KMS-11 (cell line): ENCODE measurements at regions not wholly inside any gene's neighbourhood (a gene's known extent, or its start where the extent isn't known, plus 50 kb on each side); places are given as distances from the start of the nearest gene placed in this dataset.

Experiments
- H2AFZ ChIP-seq: fragments of 200-600 bp; sonication (generic); 2 replicates; pipeline ENCODE4 v1.6.1; 2016; ENCODE audit warnings: antibody characterized with exemption, mixed run types, low read depth
- H3K27ac ChIP-seq: fragments of 200-600 bp; sonication (generic); 2 replicates; pipeline ENCODE4 v1.6.1; 2016; ENCODE audit warnings: mild to moderate bottlenecking, mixed run types
- H3K27me3 ChIP-seq: fragments of 200-600 bp; sonication (generic); 2 replicates; pipeline ENCODE4 v1.6.1; 2017; ENCODE audit warnings: mild to moderate bottlenecking, low read depth, mixed run types, moderate library complexity; ENCODE audit not compliant: insufficient read depth
- H3K36me3 ChIP-seq: fragments of 200-600 bp; sonication (generic); 2 replicates; pipeline ENCODE4 v1.6.1; 2017; ENCODE audit warnings: mild to moderate bottlenecking, mixed run types; ENCODE audit not compliant: insufficient read depth
- H3K4me1 ChIP-seq: fragments of 200-600 bp; sonication (generic); 2 replicates; pipeline ENCODE4 v1.6.1; 2016; ENCODE audit warnings: mild to moderate bottlenecking, low read depth, mixed run types; ENCODE audit not compliant: poor library complexity, severe bottlenecking
- H3K4me2 ChIP-seq: fragments of 200-600 bp; sonication (generic); 2 replicates; pipeline ENCODE4 v1.7.0; 2016; ENCODE audit warnings: mild to moderate bottlenecking, mixed run types
- H3K4me3 ChIP-seq: fragments of 200-600 bp; sonication (generic); IDR thresholded peaks from 2 replicates; pipeline ENCODE4 v1.6.1; 2017; ENCODE audit warnings: low read depth, low read length, mixed read lengths; ENCODE audit not compliant: insufficient read depth
- H3K79me2 ChIP-seq: fragments of 200-600 bp; sonication (generic); 2 replicates; pipeline ENCODE4 v1.6.1; 2016; ENCODE audit warnings: low read depth, mixed run types; ENCODE audit not compliant: insufficient read depth
- H3K9ac ChIP-seq: fragments of 200-600 bp; sonication (generic); 2 replicates; pipeline ENCODE4 v1.6.1; 2016; ENCODE audit warnings: mild to moderate bottlenecking, mixed run types
- H4K20me1 ChIP-seq: fragments of 200-600 bp; sonication (generic); 2 replicates; pipeline ENCODE4 v1.6.1; 2016; ENCODE audit warnings: mild to moderate bottlenecking, mixed run types; ENCODE audit not compliant: insufficient read depth
- TF ChIP-seq, protein P1 (sequence below): fragments of 200-600 bp; sonication (generic); conservative IDR thresholded peaks from 2 replicates; pipeline ENCODE4 v1.6.1; 2017; ENCODE audit warnings: low read depth, mild to moderate bottlenecking, antibody characterized with exemption, low read length, moderate library complexity, mixed read lengths

DNA sequence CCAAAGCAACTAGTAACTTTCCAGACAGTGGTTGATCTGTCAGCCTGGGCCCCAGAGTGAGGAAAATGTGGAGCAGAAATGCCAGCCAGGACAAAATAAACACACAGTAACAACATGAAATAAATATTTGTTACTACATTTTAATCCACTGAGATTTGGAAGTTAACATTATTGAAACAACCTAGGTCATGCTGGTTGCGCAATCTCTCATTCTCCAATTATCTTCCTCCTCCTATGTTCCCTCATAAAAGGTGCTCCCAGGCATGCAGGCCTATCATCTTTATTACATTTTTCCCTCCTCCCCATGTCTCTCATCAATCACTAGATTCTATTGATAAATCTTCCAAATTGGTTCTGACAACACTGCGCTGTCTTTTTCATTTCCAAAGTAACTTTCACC, 363.1 kb downstream of the HINT1 start:
- Histone ChIP-seq H3K27me3 (no peaks in the 10 kb centered on the region), H3K36me3 (no peaks in the 10 kb centered on the region), H3K27ac (no peak overlapping the region), H3K4me3 (no peak overlapping the region), H3K79me2 (no peaks in the 10 kb centered on the region), H2AFZ (no peak overlapping the region), H4K20me1 (no peaks in the 10 kb centered on the region), H3K4me2 (no peak overlapping the region), H3K9ac (no peak overlapping the region), H3K4me1 (no peaks in the 10 kb centered on the region)
- TF ChIP-seq, protein P1, sequence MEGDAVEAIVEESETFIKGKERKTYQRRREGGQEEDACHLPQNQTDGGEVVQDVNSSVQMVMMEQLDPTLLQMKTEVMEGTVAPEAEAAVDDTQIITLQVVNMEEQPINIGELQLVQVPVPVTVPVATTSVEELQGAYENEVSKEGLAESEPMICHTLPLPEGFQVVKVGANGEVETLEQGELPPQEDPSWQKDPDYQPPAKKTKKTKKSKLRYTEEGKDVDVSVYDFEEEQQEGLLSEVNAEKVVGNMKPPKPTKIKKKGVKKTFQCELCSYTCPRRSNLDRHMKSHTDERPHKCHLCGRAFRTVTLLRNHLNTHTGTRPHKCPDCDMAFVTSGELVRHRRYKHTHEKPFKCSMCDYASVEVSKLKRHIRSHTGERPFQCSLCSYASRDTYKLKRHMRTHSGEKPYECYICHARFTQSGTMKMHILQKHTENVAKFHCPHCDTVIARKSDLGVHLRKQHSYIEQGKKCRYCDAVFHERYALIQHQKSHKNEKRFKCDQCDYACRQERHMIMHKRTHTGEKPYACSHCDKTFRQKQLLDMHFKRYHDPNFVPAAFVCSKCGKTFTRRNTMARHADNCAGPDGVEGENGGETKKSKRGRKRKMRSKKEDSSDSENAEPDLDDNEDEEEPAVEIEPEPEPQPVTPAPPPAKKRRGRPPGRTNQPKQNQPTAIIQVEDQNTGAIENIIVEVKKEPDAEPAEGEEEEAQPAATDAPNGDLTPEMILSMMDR, result no peak

DNA sequence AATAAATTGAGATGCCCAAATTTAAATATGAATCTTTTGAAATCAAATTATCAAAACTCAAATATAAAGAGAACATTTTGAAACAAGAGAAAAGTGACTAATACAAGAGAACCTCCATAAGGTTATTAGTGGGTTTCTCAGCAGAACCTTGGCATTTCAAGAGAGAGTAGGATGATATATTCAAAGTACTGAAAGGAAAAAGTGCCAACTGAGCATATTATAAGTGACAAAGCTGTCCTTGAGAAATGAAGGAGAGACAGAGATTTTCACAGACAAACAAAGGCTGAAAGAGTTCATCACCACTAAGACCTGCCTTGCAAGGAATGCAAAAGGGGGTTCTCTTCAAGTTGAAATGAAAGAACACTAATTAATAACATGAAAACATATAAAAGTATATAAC, 366.0 kb downstream of the HINT1 start:
- Histone ChIP-seq H2AFZ (no peak overlapping the region), H3K4me1 (no peaks in the 10 kb centered on the region), H3K27me3 (no peaks in the 10 kb centered on the region), H3K27ac (no peak overlapping the region), H3K79me2 (no peaks in the 10 kb centered on the region), H4K20me1 (no peaks in the 10 kb centered on the region), H3K9ac (no peak overlapping the region), H3K36me3 (no peaks in the 10 kb centered on the region), H3K4me3 (no peak overlapping the region), H3K4me2 (no peak overlapping the region)
- TF ChIP-seq, protein P1, result no peak

DNA sequence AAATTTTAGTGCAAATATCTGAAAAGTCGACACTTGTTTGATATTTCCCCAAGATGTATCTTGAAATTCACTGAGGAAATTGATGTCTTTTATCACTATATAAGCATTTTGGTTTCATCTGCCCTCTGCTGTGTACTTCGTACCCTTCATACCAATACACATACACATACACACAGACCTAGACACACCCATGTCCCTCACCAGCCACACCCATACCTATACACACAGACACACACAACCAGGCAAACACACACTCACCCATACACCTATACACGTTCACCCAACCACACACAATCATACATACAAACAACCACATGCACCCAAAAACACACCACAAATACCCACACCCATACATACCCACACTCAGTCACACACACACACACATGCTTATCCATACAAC, 367.8 kb downstream of the HINT1 start:
- no peak overlapping the region for H3K4me2 ChIP-seq
- H3K9ac ChIP-seq, result no peak overlapping the region
- no peak overlapping the region for H2AFZ ChIP-seq
- no peaks in the 10 kb centered on the region for H3K27me3 ChIP-seq
- no peaks in the 10 kb centered on the region for H3K4me1 ChIP-seq
- TF ChIP-seq, protein P1, result no peak
- H3K27ac ChIP-seq, result no peak overlapping the region
- no peaks in the 10 kb centered on the region for H4K20me1 ChIP-seq
- no peaks in the 10 kb centered on the region for H3K79me2 ChIP-seq
- H3K4me3 ChIP-seq, result no peak overlapping the region
- no peaks in the 10 kb centered on the region for H3K36me3 ChIP-seq

DNA sequence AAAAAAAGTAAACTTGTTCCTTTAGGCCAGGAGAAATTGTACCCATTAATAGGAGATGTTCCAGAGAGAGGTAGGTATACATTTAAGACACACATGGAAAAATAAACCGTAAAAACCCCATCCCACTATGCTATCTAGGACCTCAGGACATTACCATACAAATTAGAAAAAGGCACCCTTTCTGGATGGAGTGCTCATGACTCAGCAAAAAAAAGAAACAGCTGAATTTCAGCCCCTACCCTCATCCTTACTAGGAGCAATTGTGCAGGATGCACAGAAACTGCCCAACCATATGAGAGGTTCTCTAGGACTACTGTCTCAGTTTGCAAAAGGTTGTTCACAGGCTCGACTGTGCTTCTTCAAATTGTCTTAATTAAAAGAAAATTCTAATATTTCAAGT, 368.2 kb downstream of the HINT1 start:
- Histone ChIP-seq H3K36me3 (no peaks in the 10 kb centered on the region), H3K4me1 (no peaks in the 10 kb centered on the region), H3K27ac (no peak overlapping the region), H3K4me3 (no peak overlapping the region), H3K27me3 (no peaks in the 10 kb centered on the region), H3K9ac (no peak overlapping the region), H3K79me2 (no peaks in the 10 kb centered on the region), H2AFZ (no peak overlapping the region), H4K20me1 (no peaks in the 10 kb centered on the region), H3K4me2 (no peak overlapping the region)
- TF ChIP-seq, protein P1, result no peak

DNA sequence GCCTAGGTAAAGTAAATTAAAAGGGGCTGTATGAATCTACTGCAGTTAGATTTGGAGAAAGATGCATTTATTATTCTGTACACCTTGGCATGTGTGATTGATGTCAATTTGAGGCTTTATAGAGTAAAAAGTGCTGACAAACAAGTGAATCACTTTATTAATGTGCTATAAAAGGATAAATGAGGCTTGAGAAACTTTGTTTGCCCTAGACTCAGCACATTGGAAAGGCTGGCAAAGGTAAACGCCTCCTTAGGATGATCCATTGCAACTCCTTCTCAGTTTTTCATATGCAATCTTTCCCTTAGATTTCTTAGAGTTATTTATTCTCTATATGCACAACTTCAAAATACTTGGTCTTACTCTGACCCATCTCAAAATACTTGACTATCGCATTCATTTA, 369.0 kb downstream of the HINT1 start:
- TF ChIP-seq, protein P1, result no peak
- Histone ChIP-seq H2AFZ (no peak overlapping the region), H3K4me3 (no peak overlapping the region), H4K20me1 (no peaks in the 10 kb centered on the region), H3K9ac (no peak overlapping the region), H3K27ac (no peak overlapping the region), H3K36me3 (no peaks in the 10 kb centered on the region), H3K79me2 (no peaks in the 10 kb centered on the region), H3K4me2 (no peak overlapping the region), H3K27me3 (no peaks in the 10 kb centered on the region), H3K4me1 (no peaks in the 10 kb centered on the region)
